ENCODE measurements at regions not wholly inside any gene's neighbourhood (a gene's known extent, or its start where the extent isn't known, plus 50 kb on each side); places are given as distances from the start of the nearest gene placed in this dataset.

DNA sequence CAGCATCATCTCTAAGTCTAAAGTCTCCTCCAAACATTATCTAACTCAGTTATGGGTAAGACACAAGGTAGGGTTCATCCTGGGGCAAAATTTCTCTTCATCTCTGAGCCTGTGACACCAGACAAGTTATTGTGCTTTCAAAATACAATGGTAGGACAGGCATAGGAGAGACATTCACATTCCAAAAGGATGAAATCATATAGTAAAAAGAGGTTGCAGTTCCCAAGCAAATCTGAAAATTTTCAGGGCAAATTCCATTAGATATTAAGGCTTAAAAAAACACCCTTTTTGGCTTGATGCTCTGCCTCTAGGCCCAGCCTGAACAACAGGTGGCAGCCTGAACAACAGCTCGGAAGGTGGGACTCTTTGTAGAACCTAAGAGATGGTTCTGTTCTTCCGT is 448.3 kb upstream of the SLIT2 start:
- H3K4me3 ChIP-seq = no peak overlapping the region
- TF ChIP-seq CTCF (IDR thresholded peaks at IDR 0.05) (no peak), POLR2A (IDR thresholded peaks at IDR 0.05) (no peak)
- no peaks in the 10 kb centered on the region for H3K27me3 ChIP-seq
- H3K27ac ChIP-seq = no peak overlapping the region
- H3K36me3 ChIP-seq (ENCODE audit: low read depth, missing control alignments) = no peaks in the 10 kb centered on the region
- 88 to 94% methylated on average over 2 of the region's 2 CpGs for WGBS, 2 donors
- H3K9me3 ChIP-seq = no peaks in the 10 kb centered on the region
- H3K4me1 ChIP-seq = no peaks in the 10 kb centered on the region
- DNase-seq = no peak
- intact Hi-C loops (cut with DNase I; ENCODE audit: low total_unique reads) = no loop called here

- Histone ChIP-seq H3K27ac (no peak overlapping the region), H3K9me3 (no peaks in the 10 kb centered on the region), H3K4me3 (no peak overlapping the region), H3K36me3 (ENCODE audit: low read depth, missing control alignments) (no peaks in the 10 kb centered on the region), H3K4me1 (no peaks in the 10 kb centered on the region), H3K27me3 (no peaks in the 10 kb centered on the region)
- intact Hi-C loops (cut with DNase I; ENCODE audit: low total_unique reads) = no loop called here
- no peak for TF ChIP-seq POLR2A (IDR thresholded peaks at IDR 0.05)
- no peak for TF ChIP-seq CTCF (IDR thresholded peaks at IDR 0.05)
- no peak for DNase-seq
These were observed 457.9 kb upstream of the SLIT2 start for GRCh38 chr4:19793831-19794230.

GRCh38 chr4:19791422-19792123 is 460.1 kb upstream of the SLIT2 start:
- 75 to 80% methylated on average over 5 of the region's 5 CpGs for WGBS, 2 donors
- Histone ChIP-seq H3K4me1 (no peaks in the 10 kb centered on the region), H3K36me3 (ENCODE audit: low read depth, missing control alignments) (no peaks in the 10 kb centered on the region), H3K4me3 (no peak overlapping the region), H3K27ac (no peak overlapping the region), H3K27me3 (no peaks in the 10 kb centered on the region), H3K9me3 (no peaks in the 10 kb centered on the region)
- intact Hi-C loops (cut with DNase I; ENCODE audit: low total_unique reads) = no loop called here
- DNase-seq = no peak
- TF ChIP-seq CTCF (IDR thresholded peaks at IDR 0.05) (no peak), POLR2A (IDR thresholded peaks at IDR 0.05) (no peak)

DNA sequence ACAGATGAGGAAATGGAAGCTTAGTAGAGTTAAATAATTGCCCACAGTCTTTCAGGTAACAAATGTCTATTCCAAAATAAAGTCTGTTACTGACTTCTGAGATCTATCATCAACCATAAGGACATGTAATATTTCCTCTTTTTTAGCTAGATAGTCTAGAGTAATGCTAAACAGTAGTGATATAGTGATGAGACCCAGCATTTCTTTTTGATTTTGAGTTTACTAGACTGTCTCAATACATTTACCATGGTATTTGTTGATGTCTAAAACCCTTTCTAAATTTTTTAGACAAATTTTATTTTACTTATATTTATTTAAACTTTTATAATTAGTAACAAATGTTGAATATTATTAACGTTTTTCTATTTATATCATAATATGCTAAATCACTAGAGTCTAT is 465.1 kb upstream of the SLIT2 start:
- intact Hi-C loops (cut with DNase I; ENCODE audit: low total_unique reads) = no loop called here
- Histone ChIP-seq H3K4me3 (no peak overlapping the region), H3K36me3 (ENCODE audit: low read depth, missing control alignments) (no peaks in the 10 kb centered on the region), H3K27me3 (no peaks in the 10 kb centered on the region), H3K9me3 (no peaks in the 10 kb centered on the region), H3K27ac (no peak overlapping the region), H3K4me1 (no peaks in the 10 kb centered on the region)
- 55% methylated on average over 1 of the region's 1 CpG for WGBS, 2 donors
- no peak for DNase-seq
- no peak for TF ChIP-seq CTCF (IDR thresholded peaks at IDR 0.05)

- no peak overlapping the region for H3K27ac ChIP-seq
- WGBS, 2 donors = 90% methylated on average over 4 of the region's 4 CpGs
- no peaks in the 10 kb centered on the region for H3K36me3 ChIP-seq (ENCODE audit: low read depth, missing control alignments)
- TF ChIP-seq POLR2A (IDR thresholded peaks at IDR 0.05) (no peak), CTCF (IDR thresholded peaks at IDR 0.05) (no peak)
- no peaks in the 10 kb centered on the region for H3K9me3 ChIP-seq
- DNase-seq = no peak
- H3K4me3 ChIP-seq = no peak overlapping the region
- H3K27me3 ChIP-seq = no peaks in the 10 kb centered on the region
- intact Hi-C loops (cut with DNase I; ENCODE audit: low total_unique reads) = no loop called here
- no peaks in the 10 kb centered on the region for H3K4me1 ChIP-seq
These were observed 468.0 kb upstream of the SLIT2 start for GRCh38 chr4:19783667-19784223.

Data from testis (tissue), 2 donors.